HFFc6 (cell line): ENCODE measurements at regions not wholly inside any gene's neighbourhood (a gene's known extent, or its start where the extent isn't known, plus 50 kb on each side); places are given as distances from the start of the nearest gene placed in this dataset.

ENCODE experiments used
- DNase-seq: peaks from one replicate; pipeline ENCODE4 v3.0.0-alpha.2; 2018
- H3K27ac Mint-ChIP-seq: 2 replicates; pipeline ENCODE4 v1.8.0; 2020; ENCODE audit warnings: mild to moderate bottlenecking, mixed read lengths
- H3K27me3 Mint-ChIP-seq: 2 replicates; pipeline ENCODE4 v1.8.0; 2021; ENCODE audit warnings: mild to moderate bottlenecking, moderate library complexity, mixed read lengths; ENCODE audit not compliant: insufficient read depth
- H3K36me3 Mint-ChIP-seq: 2 replicates; pipeline ENCODE4 v1.8.0; 2021; ENCODE audit warnings: low read depth, mixed read lengths
- H3K4me1 Mint-ChIP-seq: 2 replicates; pipeline ENCODE4 v1.8.0; 2020; ENCODE audit warnings: low read depth, mixed read lengths
- H3K4me3 Mint-ChIP-seq: 2 replicates; pipeline ENCODE4 v1.8.0; 2020; ENCODE audit warnings: mild to moderate bottlenecking, moderate library complexity, mixed read lengths
- H3K9me3 Mint-ChIP-seq: 2 replicates; pipeline ENCODE4 v1.8.0; 2020; ENCODE audit warnings: mild to moderate bottlenecking, mixed read lengths
- CTCF ChIP-seq: fragments of 200-600 bp; sonication (generic); IDR thresholded peaks from 2 replicates; pipeline ENCODE4 v1.5.0; 2021; ENCODE audit warnings: antibody characterized with exemption, mild to moderate bottlenecking

- TF ChIP-seq CTCF = no peak
- H3K27ac Mint-ChIP-seq = no peak overlapping the region
- H3K4me1 Mint-ChIP-seq = no peaks in the 10 kb centered on the region
- no peak overlapping the region for H3K4me3 Mint-ChIP-seq
- H3K9me3 Mint-ChIP-seq = peaks cover 8% of the 10 kb centered on the region; the same call in 1 of the 2 replicates
- H3K27me3 Mint-ChIP-seq = peaks cover 3% of the 10 kb centered on the region
- H3K36me3 Mint-ChIP-seq = no peaks in the 10 kb centered on the region
- no peak for DNase-seq
Measured at GRCh38 chr10:6889718-6890117, 309.6 kb upstream of the PRKCQ start.

- Mint-ChIP-seq H3K9me3 (peaks cover 8% of the 10 kb centered on the region; the same call in 1 of the 2 replicates), H3K4me3 (no peak overlapping the region), H3K4me1 (no peaks in the 10 kb centered on the region), H3K36me3 (no peaks in the 10 kb centered on the region), H3K27me3 (peaks cover 3% of the 10 kb centered on the region; the same call in 1 of the 2 replicates), H3K27ac (no peak overlapping the region)
- no peak for DNase-seq
- TF ChIP-seq CTCF = no peak
Measured at GRCh38 chr10:6888434-6888833, 308.4 kb upstream of the PRKCQ start.

GRCh38 chr10:6885284-6885683 is 305.2 kb upstream of the PRKCQ start:
- no peak overlapping the region for H3K4me3 Mint-ChIP-seq
- H3K36me3 Mint-ChIP-seq = no peaks in the 10 kb centered on the region
- no peaks in the 10 kb centered on the region for H3K4me1 Mint-ChIP-seq
- TF ChIP-seq CTCF = no peak
- DNase-seq = no peak
- H3K27me3 Mint-ChIP-seq = peaks cover 3% of the 10 kb centered on the region; the same call in 1 of the 2 replicates
- H3K9me3 Mint-ChIP-seq = peaks cover 4% of the 10 kb centered on the region; the same call in 1 of the 2 replicates
- no peak overlapping the region for H3K27ac Mint-ChIP-seq

GRCh38 chr10:6881987-6882386 is 301.9 kb upstream of the PRKCQ start:
- no peak overlapping the region for H3K4me3 Mint-ChIP-seq
- no peaks in the 10 kb centered on the region for H3K4me1 Mint-ChIP-seq
- peaks cover 9% of the 10 kb centered on the region for H3K27me3 Mint-ChIP-seq
- TF ChIP-seq CTCF = no peak
- DNase-seq = no peak
- H3K27ac Mint-ChIP-seq = no peak overlapping the region
- H3K36me3 Mint-ChIP-seq = no peaks in the 10 kb centered on the region
- H3K9me3 Mint-ChIP-seq = peaks cover 4% of the 10 kb centered on the region; the same call in 1 of the 2 replicates

- H3K27me3 Mint-ChIP-seq = peaks cover 8% of the 10 kb centered on the region
- peaks cover 14% of the 10 kb centered on the region for H3K4me1 Mint-ChIP-seq
- H3K4me3 Mint-ChIP-seq = no peak overlapping the region
- no peaks in the 10 kb centered on the region for H3K36me3 Mint-ChIP-seq
- peaks cover 3% of the 10 kb centered on the region; the same call in 1 of the 2 replicates for H3K9me3 Mint-ChIP-seq
- no peak overlapping the region for H3K27ac Mint-ChIP-seq
- TF ChIP-seq CTCF = no peak
- no peak for DNase-seq
Measured at GRCh38 chr10:6877722-6878392, 297.8 kb upstream of the PRKCQ start.
